Liver (tissue), 7 donors: ENCODE measurements at regions not wholly inside any gene's neighbourhood (a gene's known extent, or its start where the extent isn't known, plus 50 kb on each side); places are given as distances from the start of the nearest gene placed in this dataset.

ENCODE experiments used
- DNase-seq: peaks from one replicate; pipeline ENCODE4 v3.0.0-alpha.2; 2017; ENCODE audit warnings: low spot score
- H3K27ac ChIP-seq, 2 donors: one replicate each; pipeline ENCODE4 v1.7.0; 2013; ENCODE audit warnings: inconsistent platforms in 2 of 2, low read length in 2 of 2, control low read depth in 1 of 2, low read depth in 1 of 2, mild to moderate bottlenecking in 1 of 2
- H3K27me3 ChIP-seq, 4 donors: one replicate each; pipeline versions ENCODE4 v1.6.1 to v1.7.0; 2013; ENCODE audit warnings: low read length in 3 of 4, inconsistent platforms in 1 of 4, mild to moderate bottlenecking in 1 of 4, moderate library complexity in 1 of 4; ENCODE audit not compliant: control insufficient read depth in 4 of 4, insufficient read depth in 4 of 4
- H3K36me3 ChIP-seq, 4 donors: one replicate each; pipeline versions ENCODE4 v1.6.1 to v1.7.0; 2013; ENCODE audit warnings: low read length in 3 of 4, mild to moderate bottlenecking in 3 of 4, low read depth in 1 of 4, moderate library complexity in 1 of 4; ENCODE audit not compliant: control insufficient read depth in 4 of 4, insufficient read depth in 3 of 4
- H3K4me1 ChIP-seq, 4 donors: one replicate each; pipeline versions ENCODE4 v1.6.1 to v1.7.0; 2013; ENCODE audit warnings: low read length in 3 of 4, mild to moderate bottlenecking in 3 of 4, moderate library complexity in 1 of 4; ENCODE audit not compliant: control insufficient read depth in 4 of 4, insufficient read depth in 4 of 4
- H3K4me3 ChIP-seq, 3 donors: one replicate each; pipeline versions ENCODE4 v1.6.1 to v1.7.0; 2013; ENCODE audit warnings: low read length in 3 of 3, control low read depth in 1 of 3, low read depth in 1 of 3, mild to moderate bottlenecking in 1 of 3
- H3K9ac ChIP-seq, 2 donors: one replicate each; pipeline ENCODE4 v1.7.0; 2013; ENCODE audit warnings: low read length in 2 of 2, mild to moderate bottlenecking in 2 of 2, moderate library complexity in 2 of 2, control low read depth in 1 of 2, low read depth in 1 of 2
- H3K9me3 ChIP-seq, 4 donors: one replicate each; pipeline versions ENCODE4 v1.6.1 to v1.7.0; 2013; ENCODE audit warnings: low read length in 3 of 4; ENCODE audit not compliant: control insufficient read depth in 4 of 4
- ATF3 ChIP-seq: IDR thresholded peaks from 2 replicates; pipeline ENCODE4 v1.6.1; 2016; ENCODE audit warnings: antibody characterized with exemption
- CTCF ChIP-seq: fragments of 150-350 bp; IDR thresholded peaks from 2 replicates; pipeline ENCODE4 v1.5.1; 2017; ENCODE audit warnings: improper control_type of control experiment, low read depth, low read length; ENCODE audit not compliant: missing input control
- EGR1 ChIP-seq, 2 donors: IDR thresholded peaks; 2 replicates each; pipeline ENCODE4 v1.6.1; 2016 to 2018; ENCODE audit warnings: antibody characterized with exemption in 2 of 2, low read depth in 2 of 2
- FOXA2 ChIP-seq: IDR thresholded peaks from 2 replicates; pipeline ENCODE4 v1.6.1; 2016; ENCODE audit warnings: antibody characterized with exemption
- GABPA ChIP-seq, 2 donors: IDR thresholded peaks in 1 of 2; conservative IDR thresholded peaks in 1 of 2; 2 replicates each; pipeline ENCODE4 v1.6.1; 2016; ENCODE audit warnings: antibody characterized with exemption in 2 of 2, mild to moderate bottlenecking in 1 of 2, moderate library complexity in 1 of 2
- HNF4G ChIP-seq: IDR thresholded peaks from 2 replicates; pipeline ENCODE4 v1.6.1; 2016; ENCODE audit warnings: antibody characterized with exemption
- MAX ChIP-seq: IDR thresholded peaks from 2 replicates; pipeline ENCODE4 v1.6.1; 2016; ENCODE audit warnings: antibody characterized with exemption
- NR2F2 ChIP-seq: IDR thresholded peaks from 2 replicates; pipeline ENCODE4 v1.6.1; 2016; ENCODE audit warnings: antibody characterized with exemption
- RAD21 ChIP-seq, 2 donors: IDR thresholded peaks; 2 replicates each; pipeline ENCODE4 v1.6.1; 2016; ENCODE audit warnings: antibody characterized with exemption in 2 of 2, mild to moderate bottlenecking in 2 of 2
- REST ChIP-seq: IDR thresholded peaks from 2 replicates; pipeline ENCODE4 v1.6.1; 2016; ENCODE audit warnings: antibody characterized with exemption, mild to moderate bottlenecking
- SP1 ChIP-seq: IDR thresholded peaks from 2 replicates; pipeline ENCODE4 v1.6.1; 2018; ENCODE audit warnings: antibody characterized with exemption, mild to moderate bottlenecking
- TAF1 ChIP-seq: conservative IDR thresholded peaks from 2 replicates; pipeline ENCODE4 v1.6.1; 2016; ENCODE audit warnings: antibody characterized with exemption, mild to moderate bottlenecking
- YY1 ChIP-seq: IDR thresholded peaks from 2 replicates; pipeline ENCODE4 v1.6.1; 2016; ENCODE audit warnings: antibody characterized with exemption, mild to moderate bottlenecking
- ZBTB33 ChIP-seq: IDR thresholded peaks from 2 replicates; pipeline ENCODE4 v1.6.1; 2016; ENCODE audit warnings: antibody characterized with exemption
- donor health status: healthy.
- donor health status: healthy.
- donor health status: healthy.
- donor health status: healthy.

GRCh38 chr10:55237462-55237861, 436.4 kb upstream of the PCDH15 start:
- Histone ChIP-seq H3K4me1 (no peaks in the 10 kb centered on the region), H3K27me3 (no peaks in the 10 kb centered on the region), H3K9me3 (no peaks in the 10 kb centered on the region), H3K36me3 (no peaks in the 10 kb centered on the region), H3K9ac (no peak overlapping the region), H3K27ac (no peak overlapping the region), H3K4me3 (no peak overlapping the region)
- no peak for TF ChIP-seq FOXA2
- no peak for TF ChIP-seq TAF1
- no peak for TF ChIP-seq NR2F2
- TF ChIP-seq CTCF: no peak
- TF ChIP-seq MAX: no peak
- no peak for TF ChIP-seq GABPA (IDR thresholded peaks at IDR 0.05 in 1 of 2, conservative IDR thresholded peaks at IDR 0.05 in 1 of 2)
- no peak for TF ChIP-seq YY1
- no peak for DNase-seq

- H3K27me3 ChIP-seq: no peaks in the 10 kb centered on the region
- H3K27ac ChIP-seq: no peak overlapping the region
- no peaks in the 10 kb centered on the region for H3K4me1 ChIP-seq
- H3K4me3 ChIP-seq: peak overlapping the region in 2 of 3 donors; percentile 14 to 49
- TF ChIP-seq REST: no peak
- no peak for TF ChIP-seq RAD21 (IDR thresholded peaks at IDR 0.05)
- TF ChIP-seq ZBTB33: no peak
- TF ChIP-seq HNF4G: no peak
- TF ChIP-seq GABPA (IDR thresholded peaks at IDR 0.05 in 1 of 2, conservative IDR thresholded peaks at IDR 0.05 in 1 of 2): no peak
- TF ChIP-seq EGR1 (IDR thresholded peaks at IDR 0.05; ENCODE audit: low read depth in 2 of 2): no peak
- TF ChIP-seq TAF1: no peak
- no peak for TF ChIP-seq FOXA2
- no peak for TF ChIP-seq SP1
- TF ChIP-seq ATF3: no peak
- no peak for DNase-seq
- H3K9me3 ChIP-seq: no peaks in the 10 kb centered on the region
- H3K36me3 ChIP-seq: no peaks in the 10 kb centered on the region
- H3K9ac ChIP-seq: no peak overlapping the region
Observed at GRCh38 chr10:55233505-55233904, 432.5 kb upstream of the PCDH15 start.
